CD14-positive monocyte (primary cell): ENCODE measurements at regions not wholly inside any gene's neighbourhood (a gene's known extent, or its start where the extent isn't known, plus 50 kb on each side); places are given as distances from the start of the nearest gene placed in this dataset.
"Not testable (repeated sequence)": the region's sequence is repeated elsewhere in the genome, so short reads cannot be mapped to it uniquely, and the experiment has no call there.

Source experiments
- DNase-seq, 3 donors: peaks; one replicate each; pipeline ENCODE4 v3.0.0-alpha.2; 2011 to 2022
- H2AFZ ChIP-seq: 2 replicates; pipeline ENCODE4 v1.6.0; 2012; ENCODE audit warnings: mild to moderate bottlenecking, low read depth, low read length, inconsistent platforms; ENCODE audit not compliant: insufficient read depth, poor library complexity, severe bottlenecking
- H3K27ac ChIP-seq, 2 donors: 1 replicate in 1 of 2; 2 replicates in 1 of 2; pipeline ENCODE4 v1.5.1; 2012 to 2013; ENCODE audit warnings: low read length in 2 of 2, control low read depth in 1 of 2, inconsistent platforms in 1 of 2, low read depth in 1 of 2, mild to moderate bottlenecking in 1 of 2
- H3K27me3 ChIP-seq, 2 donors: one replicate each; pipeline versions ENCODE4 v1.6.0 to v1.6.1; 2011 to 2013; ENCODE audit warnings: low read length in 2 of 2; ENCODE audit not compliant: control insufficient read depth in 2 of 2, insufficient read depth in 2 of 2
- H3K36me3 ChIP-seq, 2 donors: replicated peaks in 1 of 2; 1 replicate in 1 of 2; 2 replicates in 1 of 2; pipeline versions ENCODE4 v1.5.1 to v1.6.1; 2012 to 2013; ENCODE audit warnings: low read length in 2 of 2, control low read depth in 1 of 2, inconsistent platforms in 1 of 2, mild to moderate bottlenecking in 1 of 2; ENCODE audit not compliant: insufficient read depth in 2 of 2, control insufficient read depth in 1 of 2
- H3K4me1 ChIP-seq, 2 donors: 1 replicate in 1 of 2; 2 replicates in 1 of 2; pipeline versions ENCODE4 v1.5.1 to v1.6.1; 2012 to 2013; ENCODE audit warnings: low read length in 2 of 2, control low read depth in 1 of 2, inconsistent platforms in 1 of 2, mild to moderate bottlenecking in 1 of 2, moderate library complexity in 1 of 2; ENCODE audit not compliant: insufficient read depth in 2 of 2, control insufficient read depth in 1 of 2
- H3K4me2 ChIP-seq: replicated peaks from 2 replicates; pipeline ENCODE3; 2012; ENCODE audit warnings: low read length, moderate library complexity, mild to moderate bottlenecking; ENCODE audit not compliant: poor library complexity, severe bottlenecking; ENCODE audit errors: extremely low read depth
- H3K4me3 ChIP-seq, 3 experiments: fragments of 200-600 bp in 1 of 3; sonication (generic) in 1 of 3; replicated peaks in 1 of 3; 1 replicate in 2 of 3; 2 replicates in 1 of 3; pipeline ENCODE4 v1.5.1; 2011 to 2013; ENCODE audit warnings: low read length in 3 of 3, mild to moderate bottlenecking in 3 of 3, control low read depth in 2 of 3, low read depth in 2 of 3, inconsistent platforms in 1 of 3, moderate library complexity in 1 of 3
- H3K79me2 ChIP-seq: 2 replicates; pipeline ENCODE4 v1.6.0; 2012; ENCODE audit warnings: mild to moderate bottlenecking, control low read depth, inconsistent platforms, low read length, moderate library complexity; ENCODE audit not compliant: insufficient read depth
- H3K9ac ChIP-seq: 2 replicates; pipeline ENCODE4 v1.6.0; 2017; ENCODE audit warnings: low read length, mild to moderate bottlenecking; ENCODE audit not compliant: insufficient read depth, poor library complexity, severe bottlenecking
- H3K9me3 ChIP-seq, 2 donors: replicated peaks in 1 of 2; 1 replicate in 1 of 2; 2 replicates in 1 of 2; pipeline versions ENCODE4 v1.5.1 to v1.6.1; 2012 to 2013; ENCODE audit warnings: low read length in 2 of 2, control low read depth in 1 of 2; ENCODE audit not compliant: control insufficient read depth in 1 of 2, insufficient read depth in 1 of 2
- H4K20me1 ChIP-seq: 2 replicates; pipeline ENCODE4 v1.6.0; 2012; ENCODE audit warnings: mild to moderate bottlenecking, low read length, control low read depth, moderate library complexity; ENCODE audit not compliant: insufficient read depth
- H3K27ac Mint-ChIP-seq, 7 donors: one replicate each; pipeline ENCODE4 v1.8.0; 2020; ENCODE audit warnings: mild to moderate bottlenecking in 7 of 7, mixed read lengths in 7 of 7, moderate library complexity in 6 of 7, inconsistent platforms in 2 of 7
- H3K27me3 Mint-ChIP-seq, 3 donors: one replicate each; pipeline ENCODE4 v1.8.0; 2021 to 2022; ENCODE audit warnings: low read depth in 3 of 3, mild to moderate bottlenecking in 3 of 3, mixed read lengths in 3 of 3, moderate library complexity in 3 of 3, inconsistent platforms in 1 of 3
- H3K36me3 Mint-ChIP-seq, 2 donors: one replicate each; pipeline ENCODE4 v1.8.0; 2020; ENCODE audit warnings: mixed read lengths in 2 of 2, inconsistent platforms in 1 of 2, mild to moderate bottlenecking in 1 of 2
- H3K4me1 Mint-ChIP-seq: one replicate; pipeline ENCODE4 v1.8.0; 2020; ENCODE audit warnings: mild to moderate bottlenecking, mixed read lengths
- H3K4me3 Mint-ChIP-seq, 2 donors: one replicate each; pipeline ENCODE4 v1.8.0; 2020; ENCODE audit warnings: mild to moderate bottlenecking in 2 of 2, mixed read lengths in 2 of 2, moderate library complexity in 1 of 2
- H3K9me3 Mint-ChIP-seq, 7 donors: one replicate each; pipeline ENCODE4 v1.8.0; 2020 to 2022; ENCODE audit warnings: mixed read lengths in 7 of 7, mild to moderate bottlenecking in 6 of 7, moderate library complexity in 6 of 7, inconsistent platforms in 2 of 7
- WGBS: methylation state at CpG from one replicate; pipeline ENCODE4 v1.1.5; 2013; ENCODE audit warnings: missing lambda C conversion rate; ENCODE audit not compliant: insufficient coverage; 5-methylcytosine and 5-hydroxymethylcytosine counted together
- intact Hi-C, 2 donors: fragments of 100-400 bp; cut with micrococcal nuclease; formaldehyde crosslinking; loops; one replicate each; pipeline versions ENCODE4 v1.15.0 to v1.15.1; 2023
- TF ChIP-seq, protein P1 (sequence below): fragments of 200-600 bp; IDR thresholded peaks from one replicate; pipeline ENCODE4 v1.8.0; 2022; ENCODE audit warnings: antibody characterized with exemption, mild to moderate bottlenecking

DNA sequence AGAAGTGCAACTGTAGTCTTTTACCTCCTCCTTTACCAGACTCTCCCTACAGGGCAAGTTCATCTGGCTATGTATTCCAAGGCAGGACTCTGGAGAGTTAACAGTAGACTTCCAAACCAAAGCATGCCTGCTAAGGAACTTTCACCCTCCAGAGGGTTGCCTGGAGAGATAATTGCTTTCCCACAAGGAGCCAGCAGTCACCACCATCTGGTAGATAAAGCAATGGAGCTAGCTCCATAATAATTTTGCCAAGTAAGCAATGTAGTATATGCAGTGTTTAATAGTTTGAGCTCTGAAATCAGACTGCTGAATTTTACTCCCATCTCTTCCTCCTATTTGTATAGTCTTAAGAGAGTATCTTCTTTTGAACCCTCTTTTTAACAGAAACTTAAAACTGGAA, 566.8 kb upstream of the PTGER4 start:
- Mint-ChIP-seq H3K4me1 (no peaks in the 10 kb centered on the region), H3K27me3 (peaks cover 0 to 2% (median 0%) of the 10 kb centered on the region in 3 donors), H3K4me3 (no peak overlapping the region), H3K36me3 (no peaks in the 10 kb centered on the region), H3K9me3 (peaks cover 0 to 14% (median 5%) of the 10 kb centered on the region in 7 donors), H3K27ac (no peak overlapping the region)
- Histone ChIP-seq H3K4me2 (no peak overlapping the region), H3K27me3 (no peaks in the 10 kb centered on the region), H3K27ac (no peak overlapping the region), H2AFZ (no peak overlapping the region), H3K36me3 (no peaks in the 10 kb centered on the region), H4K20me1 (no peaks in the 10 kb centered on the region), H3K79me2 (no peaks in the 10 kb centered on the region), H3K9ac (no peak overlapping the region), H3K9me3 (no peaks in the 10 kb centered on the region), H3K4me1 (no peaks in the 10 kb centered on the region), H3K4me3 (no peak overlapping the region)
- no peak for DNase-seq
- intact Hi-C loops: no loop called here
- TF ChIP-seq, protein P1, sequence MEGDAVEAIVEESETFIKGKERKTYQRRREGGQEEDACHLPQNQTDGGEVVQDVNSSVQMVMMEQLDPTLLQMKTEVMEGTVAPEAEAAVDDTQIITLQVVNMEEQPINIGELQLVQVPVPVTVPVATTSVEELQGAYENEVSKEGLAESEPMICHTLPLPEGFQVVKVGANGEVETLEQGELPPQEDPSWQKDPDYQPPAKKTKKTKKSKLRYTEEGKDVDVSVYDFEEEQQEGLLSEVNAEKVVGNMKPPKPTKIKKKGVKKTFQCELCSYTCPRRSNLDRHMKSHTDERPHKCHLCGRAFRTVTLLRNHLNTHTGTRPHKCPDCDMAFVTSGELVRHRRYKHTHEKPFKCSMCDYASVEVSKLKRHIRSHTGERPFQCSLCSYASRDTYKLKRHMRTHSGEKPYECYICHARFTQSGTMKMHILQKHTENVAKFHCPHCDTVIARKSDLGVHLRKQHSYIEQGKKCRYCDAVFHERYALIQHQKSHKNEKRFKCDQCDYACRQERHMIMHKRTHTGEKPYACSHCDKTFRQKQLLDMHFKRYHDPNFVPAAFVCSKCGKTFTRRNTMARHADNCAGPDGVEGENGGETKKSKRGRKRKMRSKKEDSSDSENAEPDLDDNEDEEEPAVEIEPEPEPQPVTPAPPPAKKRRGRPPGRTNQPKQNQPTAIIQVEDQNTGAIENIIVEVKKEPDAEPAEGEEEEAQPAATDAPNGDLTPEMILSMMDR: no peak

DNA sequence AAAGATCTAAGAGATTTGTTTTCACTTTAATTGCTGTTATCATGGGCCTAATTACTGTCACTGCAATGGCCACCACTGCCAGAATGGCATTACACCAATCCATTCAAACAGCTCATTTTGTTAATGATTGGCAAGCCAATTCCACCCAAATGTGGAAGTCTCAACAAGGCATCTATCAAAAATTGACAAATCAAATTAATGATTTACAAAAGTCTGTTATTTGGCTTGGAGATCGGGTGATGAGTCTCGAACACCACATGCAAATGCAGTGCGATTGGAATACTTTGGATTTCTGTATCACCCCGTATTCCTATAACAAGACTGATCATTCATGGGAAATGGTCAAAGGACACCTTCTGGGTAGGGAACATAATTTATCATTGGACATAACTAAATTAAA, 568.7 kb upstream of the PTGER4 start:
- intact Hi-C loops, H3K4me3 Mint-ChIP-seq, H3K4me3 ChIP-seq, H4K20me1 ChIP-seq, H3K27me3 Mint-ChIP-seq, H3K36me3 ChIP-seq, H3K27me3 ChIP-seq, H3K4me1 ChIP-seq, H3K4me2 ChIP-seq, H3K36me3 Mint-ChIP-seq, H3K79me2 ChIP-seq, DNase-seq, H2AFZ ChIP-seq, H3K9me3 ChIP-seq, H3K27ac ChIP-seq, H3K27ac Mint-ChIP-seq, H3K4me1 Mint-ChIP-seq, H3K9ac ChIP-seq: not testable (repeated sequence)
- peaks cover 0 to 14% (median 5%) of the 10 kb centered on the region in 7 donors for H3K9me3 Mint-ChIP-seq
- no CpG with 5 or more reads among the region's 4 CpGs for WGBS

DNA sequence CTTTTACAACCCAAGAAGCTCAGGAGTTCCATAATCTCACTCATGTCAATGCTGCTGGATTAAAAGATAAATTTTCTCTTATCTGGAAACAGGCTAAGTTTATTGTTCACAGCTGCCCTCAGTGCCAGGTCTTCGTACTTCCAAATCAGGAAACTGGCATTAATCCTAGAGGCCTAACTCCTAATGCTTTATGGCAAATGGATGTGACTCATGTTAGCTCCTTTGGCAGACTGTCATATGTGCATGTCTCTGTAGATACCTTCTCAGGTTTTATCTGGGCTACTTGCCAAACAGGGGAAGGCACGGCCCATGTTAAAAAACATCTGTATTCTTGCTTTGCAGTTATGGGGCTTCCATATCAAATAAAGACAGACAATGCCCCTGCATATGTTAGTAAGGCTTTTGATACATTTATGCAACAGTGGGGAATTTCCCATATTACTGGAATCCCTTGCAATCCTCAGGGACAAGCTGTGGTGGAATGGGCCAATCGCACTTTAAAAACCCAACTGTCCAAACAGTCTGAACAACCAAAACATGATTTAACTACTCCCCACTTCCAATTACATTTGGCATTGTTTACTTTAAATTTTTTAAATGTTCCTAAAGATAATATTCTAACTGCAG, 570.8 kb upstream of the PTGER4 start:
- H3K4me2 ChIP-seq, H3K27me3 Mint-ChIP-seq, intact Hi-C loops, H2AFZ ChIP-seq, H3K9ac ChIP-seq, H3K4me3 Mint-ChIP-seq, H3K27ac Mint-ChIP-seq, DNase-seq, H3K4me3 ChIP-seq, H3K27me3 ChIP-seq, H4K20me1 ChIP-seq, H3K36me3 Mint-ChIP-seq, H3K79me2 ChIP-seq, H3K4me1 ChIP-seq, H3K27ac ChIP-seq, H3K9me3 ChIP-seq, H3K36me3 ChIP-seq, H3K4me1 Mint-ChIP-seq: not testable (repeated sequence)
- WGBS: 100% methylated on average over 2 of the region's 3 CpGs
- peaks cover 5 to 15% (median 7%) of the 10 kb centered on the region in 7 donors for H3K9me3 Mint-ChIP-seq

DNA sequence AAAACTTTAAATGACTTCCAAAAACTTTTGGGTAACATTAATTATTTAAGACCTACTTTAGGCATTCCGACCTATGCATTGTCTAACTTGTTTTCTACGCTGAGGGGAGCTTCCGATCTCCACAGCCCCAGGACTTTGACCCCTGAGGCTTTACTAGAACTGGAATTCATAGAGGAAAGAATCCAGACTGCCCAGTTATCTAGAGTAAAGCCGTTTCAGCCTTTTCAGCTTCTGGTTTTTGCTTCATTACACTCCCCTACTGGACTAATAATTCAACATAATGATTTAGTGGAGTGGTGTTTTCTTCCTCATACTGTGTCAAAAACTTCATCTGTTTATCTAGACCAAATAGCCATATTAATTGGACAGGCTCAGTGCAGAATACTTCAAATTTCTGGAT, 571.9 kb upstream of the PTGER4 start:
- H3K4me1 Mint-ChIP-seq, H4K20me1 ChIP-seq, H3K27me3 ChIP-seq, H3K36me3 ChIP-seq, H3K4me1 ChIP-seq, H3K79me2 ChIP-seq, intact Hi-C loops, H3K4me2 ChIP-seq, H2AFZ ChIP-seq, H3K9me3 ChIP-seq, H3K9ac ChIP-seq, H3K27ac ChIP-seq, DNase-seq, H3K27me3 Mint-ChIP-seq, H3K27ac Mint-ChIP-seq, H3K4me3 Mint-ChIP-seq, H3K4me3 ChIP-seq, H3K36me3 Mint-ChIP-seq: not testable (repeated sequence)
- peaks cover 6 to 19% (median 11%) of the 10 kb centered on the region in 7 donors for H3K9me3 Mint-ChIP-seq
- 100% methylated on average over 3 of the region's 4 CpGs for WGBS
